ENCODE measurements at regions not wholly inside any gene's neighbourhood (a gene's known extent, or its start where the extent isn't known, plus 50 kb on each side); places are given as distances from the start of the nearest gene placed in this dataset.

DNA sequence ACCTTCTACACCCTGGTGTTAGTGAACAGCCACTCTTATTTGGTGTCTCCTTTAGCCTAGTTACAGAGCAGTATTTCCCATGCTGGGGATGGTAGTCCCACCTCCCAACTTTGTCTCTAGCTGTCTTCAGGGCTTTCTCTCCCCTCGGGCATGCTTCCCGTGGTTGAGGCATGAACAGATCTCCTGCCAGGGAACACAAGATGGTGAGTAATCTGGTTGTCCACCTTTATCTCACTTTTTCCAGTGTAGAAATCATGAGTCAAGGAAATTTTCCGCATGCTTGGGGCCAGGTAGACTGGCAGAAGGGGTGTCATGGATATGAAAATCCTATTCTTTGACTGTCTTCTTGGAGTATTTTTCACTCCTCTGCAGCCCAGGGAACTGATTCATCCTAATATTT is 532.9 kb downstream of the ANXA1 start:
- no peak overlapping the region for H3K4me3 ChIP-seq
- DNase-seq, result no peak
- H3K27ac ChIP-seq, result no peak overlapping the region
- H3K36me3 ChIP-seq, result no peaks in the 10 kb centered on the region
- no peaks in the 10 kb centered on the region for H3K27me3 ChIP-seq
- TF ChIP-seq, protein P1, sequence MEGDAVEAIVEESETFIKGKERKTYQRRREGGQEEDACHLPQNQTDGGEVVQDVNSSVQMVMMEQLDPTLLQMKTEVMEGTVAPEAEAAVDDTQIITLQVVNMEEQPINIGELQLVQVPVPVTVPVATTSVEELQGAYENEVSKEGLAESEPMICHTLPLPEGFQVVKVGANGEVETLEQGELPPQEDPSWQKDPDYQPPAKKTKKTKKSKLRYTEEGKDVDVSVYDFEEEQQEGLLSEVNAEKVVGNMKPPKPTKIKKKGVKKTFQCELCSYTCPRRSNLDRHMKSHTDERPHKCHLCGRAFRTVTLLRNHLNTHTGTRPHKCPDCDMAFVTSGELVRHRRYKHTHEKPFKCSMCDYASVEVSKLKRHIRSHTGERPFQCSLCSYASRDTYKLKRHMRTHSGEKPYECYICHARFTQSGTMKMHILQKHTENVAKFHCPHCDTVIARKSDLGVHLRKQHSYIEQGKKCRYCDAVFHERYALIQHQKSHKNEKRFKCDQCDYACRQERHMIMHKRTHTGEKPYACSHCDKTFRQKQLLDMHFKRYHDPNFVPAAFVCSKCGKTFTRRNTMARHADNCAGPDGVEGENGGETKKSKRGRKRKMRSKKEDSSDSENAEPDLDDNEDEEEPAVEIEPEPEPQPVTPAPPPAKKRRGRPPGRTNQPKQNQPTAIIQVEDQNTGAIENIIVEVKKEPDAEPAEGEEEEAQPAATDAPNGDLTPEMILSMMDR (IDR thresholded peaks at IDR 0.05), result no peak
- TF ChIP-seq POLR2A (IDR thresholded peaks at IDR 0.05), result no peak
- WGBS, 2 donors, result 43 to 55% methylated on average over 3 of the region's 3 CpGs
- H3K4me1 ChIP-seq, result no peaks in the 10 kb centered on the region
- no peaks in the 10 kb centered on the region for H3K9me3 ChIP-seq
- intact Hi-C loops (cut with DNase I), result no loop called here

DNA sequence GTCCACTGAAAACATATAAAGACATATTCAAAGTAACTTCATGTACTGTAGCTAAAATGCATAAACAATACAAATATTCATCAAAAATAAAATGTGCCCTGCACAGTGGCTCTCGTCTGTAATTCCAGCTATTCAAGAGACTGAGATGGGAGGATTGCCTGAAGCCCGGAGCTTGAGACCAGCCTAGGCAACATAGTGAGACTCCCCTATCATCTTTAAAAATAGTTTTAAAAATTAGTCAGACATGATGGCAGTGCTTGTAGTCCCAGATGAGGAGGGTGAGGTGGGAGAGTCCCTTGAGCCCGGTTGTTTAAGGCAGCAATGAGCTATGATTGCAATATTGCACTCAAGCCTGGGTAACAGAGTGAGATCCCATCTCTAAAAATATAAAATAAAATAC is 534.1 kb downstream of the ANXA1 start:
- no peak for DNase-seq
- 80 to 85% methylated on average over 3 of the region's 3 CpGs for WGBS, 2 donors
- Histone ChIP-seq H3K4me3 (no peak overlapping the region), H3K36me3 (no peaks in the 10 kb centered on the region), H3K9me3 (no peaks in the 10 kb centered on the region), H3K4me1 (no peaks in the 10 kb centered on the region), H3K27me3 (no peaks in the 10 kb centered on the region), H3K27ac (no peak overlapping the region)
- intact Hi-C loops (cut with DNase I), result no loop called here
- no peak for TF ChIP-seq POLR2A (IDR thresholded peaks at IDR 0.05)
- TF ChIP-seq, protein P1 (IDR thresholded peaks at IDR 0.05), result no peak

DNA sequence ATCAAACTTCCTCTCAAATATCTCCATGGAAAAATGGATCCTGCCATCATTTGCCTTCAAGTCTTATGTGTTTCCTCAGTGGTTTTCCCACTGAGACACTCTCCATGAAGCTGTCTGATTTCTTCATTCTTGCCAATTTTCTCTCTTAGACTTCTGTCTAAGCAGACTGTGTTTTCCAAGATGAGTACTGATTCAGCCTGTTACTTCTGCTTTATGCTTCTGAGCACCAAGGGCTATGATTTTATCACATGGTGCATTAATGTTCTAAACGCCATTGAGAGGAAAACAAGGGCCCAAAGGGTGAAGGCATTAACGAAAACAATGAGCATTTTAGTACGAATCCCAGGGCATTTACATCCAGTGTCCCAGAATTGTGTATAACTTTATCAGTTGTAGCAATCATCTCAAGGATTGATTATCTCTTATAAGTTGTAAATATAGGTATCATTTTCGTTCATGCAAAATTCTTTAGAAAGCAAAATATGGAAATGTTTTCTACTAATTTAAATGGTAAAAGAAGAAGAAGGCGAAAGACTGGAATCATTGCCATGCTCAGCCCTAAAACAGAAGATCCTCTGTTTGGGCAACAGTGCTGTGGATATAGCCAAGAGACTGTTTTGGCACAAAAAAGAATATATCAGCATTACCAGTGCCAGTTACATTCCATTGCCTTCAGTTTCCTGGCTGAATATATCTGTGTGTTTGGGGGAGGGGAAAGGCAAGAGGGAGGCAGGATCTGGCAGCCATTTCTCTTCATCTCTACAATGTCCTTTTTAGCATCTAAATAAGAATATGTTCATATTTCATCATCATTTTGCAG is 537.6 kb downstream of the ANXA1 start:
- H3K4me1 ChIP-seq, result no peaks in the 10 kb centered on the region
- WGBS, 2 donors, result 55 to 74% methylated on average over 5 of the region's 5 CpGs
- intact Hi-C loops (cut with DNase I), result no loop called here
- H3K36me3 ChIP-seq, result no peaks in the 10 kb centered on the region
- no peaks in the 10 kb centered on the region for H3K9me3 ChIP-seq
- TF ChIP-seq, protein P1 (IDR thresholded peaks at IDR 0.05), result no peak
- no peak for TF ChIP-seq POLR2A (IDR thresholded peaks at IDR 0.05)
- no peak for DNase-seq
- H3K4me3 ChIP-seq, result no peak overlapping the region
- H3K27ac ChIP-seq, result no peak overlapping the region
- no peaks in the 10 kb centered on the region for H3K27me3 ChIP-seq

DNA sequence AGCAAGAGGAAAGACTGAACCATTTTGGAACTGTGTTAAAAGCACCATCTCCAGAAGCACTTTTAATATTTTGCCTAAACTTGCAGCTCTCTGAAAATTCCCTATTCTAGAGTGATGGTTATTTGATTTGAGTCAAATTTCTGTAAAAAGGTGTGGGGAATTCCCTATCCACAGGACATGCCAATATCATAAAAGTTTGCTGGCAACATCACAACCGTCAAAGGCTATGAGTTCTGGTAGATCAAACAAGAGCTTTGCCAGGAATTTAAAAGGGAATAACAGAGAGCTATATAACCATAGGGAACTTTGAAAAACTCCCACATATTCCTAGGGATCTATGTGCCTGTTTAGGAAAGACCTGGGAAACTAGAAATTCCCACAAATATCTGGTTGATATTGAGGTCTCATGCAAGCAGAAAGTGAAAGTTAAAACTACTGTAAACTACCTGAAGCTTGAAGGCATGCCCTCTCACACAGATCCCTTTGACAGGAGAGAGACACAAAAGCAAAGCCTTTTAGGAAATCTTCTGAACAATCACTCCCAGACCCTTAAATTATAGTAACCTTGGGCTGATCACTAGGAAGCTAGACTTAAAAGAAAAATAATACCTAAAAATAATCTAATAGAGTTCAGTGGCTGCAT is 549.9 kb downstream of the ANXA1 start:
- no peaks in the 10 kb centered on the region for H3K9me3 ChIP-seq
- no peak overlapping the region for H3K4me3 ChIP-seq
- H3K4me1 ChIP-seq, result no peaks in the 10 kb centered on the region
- intact Hi-C loops (cut with DNase I), result no loop called here
- no peak overlapping the region for H3K27ac ChIP-seq
- H3K27me3 ChIP-seq, result no peaks in the 10 kb centered on the region
- no peak for DNase-seq
- 23 to 33% methylated on average over 1 of the region's 1 CpG for WGBS, 2 donors
- no peaks in the 10 kb centered on the region for H3K36me3 ChIP-seq
- no peak for TF ChIP-seq POLR2A (IDR thresholded peaks at IDR 0.05)
- TF ChIP-seq, protein P1 (IDR thresholded peaks at IDR 0.05), result no peak

DNA sequence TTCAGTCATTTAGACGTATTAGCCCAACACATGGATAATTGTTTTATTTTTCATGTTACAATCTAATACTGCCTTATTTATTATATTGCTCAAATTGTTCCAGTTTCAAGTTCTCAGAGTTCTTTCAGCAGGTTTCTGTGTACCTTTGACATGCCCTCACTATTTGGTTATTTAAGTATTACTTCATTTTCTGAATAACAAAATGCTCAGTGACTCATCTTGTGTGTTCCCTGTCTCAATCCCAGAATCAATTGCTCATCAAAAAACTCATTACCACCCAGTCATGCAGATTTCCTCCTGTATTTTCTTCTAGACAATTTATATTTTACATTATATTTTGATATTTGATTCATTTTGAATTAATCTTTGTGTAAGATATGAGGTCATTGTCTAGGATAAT is 562.6 kb downstream of the ANXA1 start:
- Histone ChIP-seq H3K27ac (no peak overlapping the region), H3K27me3 (no peaks in the 10 kb centered on the region), H3K4me3 (no peak overlapping the region), H3K4me1 (no peaks in the 10 kb centered on the region), H3K9me3 (no peaks in the 10 kb centered on the region), H3K36me3 (no peaks in the 10 kb centered on the region)
- intact Hi-C loops (cut with DNase I), result no loop called here
- DNase-seq, result no peak
- WGBS, 2 donors, result 8 to 12% methylated on average over 1 of the region's 1 CpG
- TF ChIP-seq POLR2A (IDR thresholded peaks at IDR 0.05), result no peak
- TF ChIP-seq, protein P1 (IDR thresholded peaks at IDR 0.05), result no peak
